Fibroblast of mammary gland (primary cell): ENCODE measurements at regions not wholly inside any gene's neighbourhood (a gene's known extent, or its start where the extent isn't known, plus 50 kb on each side); places are given as distances from the start of the nearest gene placed in this dataset.

ENCODE experiments used
- DNase-seq: peaks from one replicate; pipeline ENCODE4 v3.0.0-alpha.2; 2010; ENCODE audit warnings: low read depth
- H3K4me3 ChIP-seq: 2 replicates; pipeline ENCODE4 v1.5.1; 2011; ENCODE audit warnings: low read depth, mild to moderate bottlenecking, low read length, moderate library complexity; ENCODE audit not compliant: control insufficient read depth
- CTCF ChIP-seq: conservative IDR thresholded peaks from 2 replicates; pipeline ENCODE4 v1.5.1; 2011; ENCODE audit warnings: low read depth, low read length, inconsistent platforms; ENCODE audit not compliant: control insufficient read depth, insufficient read depth

GRCh38 chr17:6346156-6346786, 88.7 kb downstream of the AIPL1 start:
- TF ChIP-seq CTCF = no peak
- no peak overlapping the region for H3K4me3 ChIP-seq
- no peak for DNase-seq

DNA sequence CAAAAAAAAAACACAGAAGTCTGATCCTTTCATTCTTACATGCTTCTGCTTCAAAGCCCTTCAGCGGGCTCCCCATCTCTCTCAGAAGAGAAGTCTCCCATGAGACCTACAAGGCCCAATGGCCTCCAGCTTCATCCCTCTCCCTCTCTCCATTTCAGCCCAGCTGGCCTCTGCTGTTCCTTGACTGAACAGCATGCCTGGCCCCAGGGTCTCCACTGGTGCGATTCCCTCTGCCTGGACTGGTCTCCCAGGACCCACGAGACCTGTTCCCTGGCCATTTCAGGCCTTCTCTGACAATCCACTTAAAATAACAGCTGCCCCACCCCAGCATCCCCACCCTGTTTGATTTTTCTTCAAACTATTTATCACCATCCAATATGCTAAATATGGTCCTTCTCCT, 91.2 kb downstream of the AIPL1 start:
- DNase-seq = no peak
- no peak for TF ChIP-seq CTCF
- no peak overlapping the region for H3K4me3 ChIP-seq

DNA sequence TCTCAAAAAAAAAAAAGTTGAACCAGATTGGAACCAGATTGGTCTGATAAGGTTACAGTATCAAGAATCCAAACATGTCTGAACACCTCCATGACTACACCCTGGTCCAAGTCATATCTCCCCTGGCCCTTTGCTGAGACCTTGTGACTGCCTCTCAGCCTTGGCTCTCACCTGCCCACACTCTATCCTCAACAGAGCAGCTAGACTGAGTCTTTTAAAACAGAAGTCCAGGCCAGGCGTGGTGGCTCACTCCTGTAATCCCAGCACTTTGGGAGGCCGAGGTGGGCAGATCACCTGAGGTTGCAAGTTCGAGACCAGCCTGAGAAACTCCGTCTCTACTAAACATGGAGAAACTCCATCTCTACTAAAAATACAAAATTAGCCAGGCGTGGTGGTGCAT, 91.7 kb downstream of the AIPL1 start:
- no peak overlapping the region for H3K4me3 ChIP-seq
- no peak for DNase-seq
- no peak for TF ChIP-seq CTCF

- DNase-seq = no peak
- no peak overlapping the region for H3K4me3 ChIP-seq
- no peak for TF ChIP-seq CTCF
Measured at GRCh38 chr17:6340708-6341107, 94.2 kb downstream of the AIPL1 start.

DNA sequence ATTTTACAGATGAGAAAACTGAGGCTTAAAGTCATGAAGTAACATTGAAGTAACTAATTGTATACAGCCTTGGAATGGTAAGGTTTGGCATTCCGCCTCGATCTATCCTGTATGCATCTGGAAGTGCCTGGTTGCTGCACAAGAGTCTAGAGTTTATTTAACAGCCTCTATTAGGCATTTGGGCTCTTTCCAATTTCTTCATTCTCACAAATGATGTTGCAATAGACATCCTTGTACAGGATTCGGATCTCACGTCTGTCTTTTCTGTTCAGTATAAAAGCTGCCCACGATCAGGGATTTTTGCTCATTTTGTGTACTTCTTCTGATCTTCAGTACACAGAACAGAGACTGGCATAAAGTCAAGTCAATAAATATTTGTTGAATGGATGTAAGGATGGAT, 100.5 kb downstream of the AIPL1 start:
- DNase-seq = peak; percentile 1
- TF ChIP-seq CTCF = no peak
- H3K4me3 ChIP-seq = no peak overlapping the region

- no peak for DNase-seq
- no peak for TF ChIP-seq CTCF
- H3K4me3 ChIP-seq = no peak overlapping the region
Measured at GRCh38 chr17:6330936-6331335, 104.0 kb downstream of the AIPL1 start.

DNA sequence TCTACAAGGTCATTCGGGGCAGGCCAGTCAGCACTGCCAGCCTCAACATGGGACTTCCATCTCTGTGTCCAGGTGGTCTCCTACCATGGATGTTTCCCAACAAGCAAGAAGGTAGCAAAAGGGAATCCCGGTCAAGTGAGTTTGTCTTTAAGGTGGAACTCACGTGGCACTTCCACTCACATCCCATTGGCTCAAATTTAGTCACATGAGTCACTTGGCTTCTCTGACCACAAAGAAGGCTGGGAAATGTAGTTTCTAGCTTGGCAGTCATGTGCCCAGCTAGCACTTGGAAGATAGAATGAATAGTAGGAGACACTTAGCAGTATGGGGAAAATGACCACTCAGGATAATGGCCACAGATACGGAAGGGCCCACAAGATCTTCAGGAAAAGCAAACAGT, 106.6 kb downstream of the AIPL1 start:
- no peak for TF ChIP-seq CTCF
- no peak overlapping the region for H3K4me3 ChIP-seq
- DNase-seq = no peak
